ENCODE measurements at regions not wholly inside any gene's neighbourhood (a gene's known extent, or its start where the extent isn't known, plus 50 kb on each side); places are given as distances from the start of the nearest gene placed in this dataset.

GRCh38 chr6:167676000-167676665, 150.6 kb upstream of the AFDN start:
- no peak for TF ChIP-seq CTCF (IDR thresholded peaks at IDR 0.05 in 8 of 11, conservative IDR thresholded peaks at IDR 0.05 in 3 of 11)
- no peak for TF ChIP-seq POLR2A (IDR thresholded peaks at IDR 0.05)
